ENCODE measurements at regions not wholly inside any gene's neighbourhood (a gene's known extent, or its start where the extent isn't known, plus 50 kb on each side); places are given as distances from the start of the nearest gene placed in this dataset.

GRCh38 chr6:33860706-33861474, 57.1 kb upstream of the MLN start:
- H3K36me3 ChIP-seq, result no peaks in the 10 kb centered on the region
- no peak for ATAC-seq
- intact Hi-C loops (cut with DNase I), result no loop called here
- H3K4me3 ChIP-seq, result no peak overlapping the region
- peaks cover 20% of the 10 kb centered on the region for H3K4me1 ChIP-seq
- no peaks in the 10 kb centered on the region for H3K27me3 ChIP-seq
- H3K9me3 ChIP-seq, result no peaks in the 10 kb centered on the region
- DNase-seq, result no peak
- TF ChIP-seq CTCF (IDR thresholded peaks at IDR 0.05), result no peak
- no peak overlapping the region for H3K27ac ChIP-seq

GRCh38 chr6:33860006-33860405, 56.2 kb upstream of the MLN start:
- Histone ChIP-seq H3K4me1 (peaks cover 20% of the 10 kb centered on the region), H3K4me3 (no peak overlapping the region), H3K9me3 (no peaks in the 10 kb centered on the region), H3K27me3 (no peaks in the 10 kb centered on the region), H3K36me3 (no peaks in the 10 kb centered on the region), H3K27ac (no peak overlapping the region)
- no peak for ATAC-seq
- no peak for DNase-seq
- TF ChIP-seq CTCF (IDR thresholded peaks at IDR 0.05), result no peak
- intact Hi-C loops (cut with DNase I), result no loop called here

DNA sequence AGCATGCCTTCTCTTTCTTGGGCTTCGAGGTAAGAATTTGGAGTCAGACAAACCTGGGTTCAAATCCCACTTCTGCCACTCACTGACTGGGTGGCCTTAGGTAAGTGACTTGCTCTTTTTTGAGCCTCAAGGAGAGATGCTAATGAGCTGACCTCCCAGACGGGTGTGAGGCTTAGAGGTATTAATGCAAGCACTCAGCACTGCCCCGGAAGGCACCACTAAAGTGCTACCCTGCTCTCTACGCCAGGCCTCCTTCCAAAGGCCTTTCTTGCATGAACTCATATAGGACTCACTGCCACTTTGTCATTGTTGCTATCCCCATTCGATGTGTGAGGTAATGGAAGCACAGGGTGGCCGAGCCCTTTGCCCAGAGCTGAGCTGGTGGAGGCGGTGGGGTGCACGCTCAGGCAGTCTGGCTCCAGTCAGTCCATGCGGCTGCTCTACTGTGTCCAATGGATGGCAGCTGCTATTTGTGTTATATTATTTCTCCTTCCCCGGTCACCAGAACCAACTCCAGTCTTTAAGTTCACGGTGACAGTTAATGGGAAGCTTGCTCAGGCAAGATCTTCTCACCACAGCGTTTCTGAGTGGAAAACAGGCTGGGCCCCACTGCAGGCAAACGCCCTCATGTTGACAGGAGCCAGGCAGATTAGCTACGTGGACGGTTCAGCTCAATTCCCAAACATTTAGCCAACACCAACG, 55.2 kb upstream of the MLN start:
- no peak overlapping the region for H3K27ac ChIP-seq
- no peaks in the 10 kb centered on the region for H3K36me3 ChIP-seq
- no peak overlapping the region for H3K4me3 ChIP-seq
- peaks cover 20% of the 10 kb centered on the region for H3K4me1 ChIP-seq
- DNase-seq (no peak), ATAC-seq (no peak)
- no peaks in the 10 kb centered on the region for H3K27me3 ChIP-seq
- H3K9me3 ChIP-seq, result no peaks in the 10 kb centered on the region
- TF ChIP-seq CTCF (IDR thresholded peaks at IDR 0.05), result no peak
- intact Hi-C loops (cut with DNase I), result no loop called here

DNA sequence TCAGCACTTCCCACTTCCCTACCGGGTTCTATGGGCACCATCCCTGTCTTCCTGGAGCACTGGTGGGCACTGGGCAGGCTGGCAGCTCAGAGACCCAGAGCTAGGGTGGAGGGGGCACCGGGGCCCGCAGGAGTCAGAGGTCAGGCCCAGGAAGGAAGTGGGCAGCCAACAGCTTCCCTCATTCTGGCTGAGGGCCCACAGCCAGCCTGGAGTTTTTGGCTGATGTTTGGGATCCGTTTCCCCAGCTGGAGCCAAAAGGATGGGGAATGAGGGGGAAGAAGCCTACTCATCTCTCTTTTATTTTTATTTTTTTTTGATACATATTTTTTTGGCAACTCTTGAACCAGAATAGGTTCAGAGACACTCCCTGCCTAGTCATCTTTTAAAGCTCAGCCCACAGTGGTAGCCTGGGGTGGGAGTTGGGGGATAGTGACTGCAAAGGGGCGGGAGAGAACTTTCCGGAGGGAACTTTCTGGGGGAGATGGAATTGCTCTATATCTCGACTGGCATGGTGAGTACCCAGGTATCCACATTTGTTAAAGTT, 54.2 kb upstream of the MLN start:
- Histone ChIP-seq H3K9me3 (no peaks in the 10 kb centered on the region), H3K36me3 (no peaks in the 10 kb centered on the region), H3K4me3 (no peak overlapping the region), H3K27me3 (no peaks in the 10 kb centered on the region), H3K27ac (no peak overlapping the region), H3K4me1 (peaks cover 20% of the 10 kb centered on the region)
- TF ChIP-seq CTCF (IDR thresholded peaks at IDR 0.05), result no peak
- DNase-seq, result no peak
- intact Hi-C loops (cut with DNase I), result no loop called here
- ATAC-seq, result no peak

DNA sequence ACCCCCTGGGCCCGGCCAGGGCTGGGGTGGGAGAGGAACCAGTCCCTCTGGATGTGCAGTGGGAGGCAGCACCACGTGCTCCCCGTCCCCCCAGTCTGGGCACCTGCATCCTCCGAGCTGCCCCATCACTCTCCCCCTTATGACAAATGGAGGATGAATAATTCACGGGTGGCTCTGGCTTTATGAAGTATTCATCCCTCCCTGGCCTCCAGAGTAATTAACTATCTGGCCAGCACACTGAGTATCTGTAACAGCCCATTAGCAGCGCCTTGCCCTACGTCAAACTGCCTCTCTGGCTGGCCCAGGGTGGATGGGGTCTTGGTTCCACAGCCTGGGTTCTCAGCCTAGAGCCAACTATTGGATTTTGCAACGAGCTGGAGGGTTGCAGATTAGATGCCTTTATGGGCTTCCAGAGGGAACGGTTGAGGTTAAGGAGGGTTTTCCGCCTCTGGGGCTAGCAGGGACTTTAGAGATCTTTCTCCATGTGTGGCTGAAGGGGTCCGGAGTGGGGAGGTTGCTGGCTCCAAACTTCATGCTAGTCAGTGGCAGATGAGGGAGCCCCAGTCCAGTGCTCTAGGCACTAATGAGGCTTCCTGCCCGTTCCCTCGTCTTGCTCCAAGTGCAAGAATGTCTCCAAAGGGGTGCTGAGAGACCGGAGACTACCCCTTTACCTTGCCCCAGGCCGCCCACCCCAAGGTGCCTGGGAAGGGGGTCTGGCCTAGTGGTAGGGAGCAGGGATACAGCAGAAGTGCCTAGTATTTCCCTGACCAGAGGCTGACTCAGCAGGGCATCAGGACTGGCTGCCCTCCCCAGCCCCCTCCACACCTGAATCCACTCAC, 53.5 kb upstream of the MLN start:
- Histone ChIP-seq H3K27me3 (peaks cover under 1% of the 10 kb centered on the region), H3K4me1 (peaks cover 20% of the 10 kb centered on the region), H3K9me3 (no peaks in the 10 kb centered on the region), H3K36me3 (no peaks in the 10 kb centered on the region), H3K4me3 (no peak overlapping the region), H3K27ac (no peak overlapping the region)
- ATAC-seq (no peak), DNase-seq (no peak)
- no peak for TF ChIP-seq CTCF (IDR thresholded peaks at IDR 0.05)
- intact Hi-C loops (cut with DNase I), result no loop called here
